Prostate gland (tissue), 2 donors: ENCODE measurements at regions not wholly inside any gene's neighbourhood (a gene's known extent, or its start where the extent isn't known, plus 50 kb on each side); places are given as distances from the start of the nearest gene placed in this dataset.
A peak's percentile ranks its signal among the peaks of the same experiment; 100 is the strongest.

Experiments used
- DNase-seq: peaks from one replicate; pipeline ENCODE4 v3.0.0-alpha.2; 2019; ENCODE audit warnings: low spot score
- H3K27ac ChIP-seq, 2 donors: fragments of 200-600 bp; sonication (generic); 2 replicates each; pipeline ENCODE4 v1.5.1; 2017 to 2019
- H3K27me3 ChIP-seq: fragments of 200-600 bp; sonication (generic); replicated peaks from 2 replicates; pipeline ENCODE4 v1.5.1; 2019; ENCODE audit not compliant: insufficient read depth
- H3K36me3 ChIP-seq, 2 donors: fragments of 200-600 bp; sonication (generic); 1 replicate in 1 of 2; 2 replicates in 1 of 2; pipeline versions ENCODE4 v1.5.1 to v1.8.1; 2017 to 2019
- H3K4me1 ChIP-seq: fragments of 200-600 bp; sonication (generic); replicated peaks from 2 replicates; pipeline ENCODE4 v1.5.1; 2019
- H3K4me3 ChIP-seq, 2 donors: fragments of 200-600 bp; sonication (generic); 2 replicates each; pipeline ENCODE4 v1.5.1; 2017 to 2019
- H3K9me3 ChIP-seq: fragments of 200-600 bp; sonication (generic); 2 replicates; pipeline ENCODE4 v1.5.1; 2017
- POLR2A ChIP-seq: fragments of 450-650 bp; IDR thresholded peaks from one replicate; pipeline ENCODE4 v1.6.1; 2016; ENCODE audit warnings: antibody characterized with exemption, mild to moderate bottlenecking
- POLR2AphosphoS5 ChIP-seq: sonication (generic); formaldehyde crosslinking; IDR thresholded peaks from one replicate; pipeline ENCODE4 v1.6.1; 2017; ENCODE audit warnings: antibody characterized with exemption
- WGBS: methylation state at CpG from one replicate; pipeline ENCODE4 v1.1.5; 2018; 5-methylcytosine and 5-hydroxymethylcytosine counted together
- intact Hi-C: fragments of 100-400 bp; cut with DNase I; formaldehyde crosslinking; loops from one replicate; pipeline ENCODE4 v1.14.2; 2022
- TF ChIP-seq, protein P1 (sequence below), 4 experiments: fragments of 200-600 bp in 2 of 4; fragments of 450-650 bp in 2 of 4; sonication (generic) in 2 of 4; IDR thresholded peaks; 1 replicate in 3 of 4; 2 replicates in 1 of 4; pipeline ENCODE4 v1.5.1; 2016 to 2019; ENCODE audit warnings: antibody characterized with exemption in 4 of 4, mild to moderate bottlenecking in 2 of 4, moderate library complexity in 2 of 4

DNA sequence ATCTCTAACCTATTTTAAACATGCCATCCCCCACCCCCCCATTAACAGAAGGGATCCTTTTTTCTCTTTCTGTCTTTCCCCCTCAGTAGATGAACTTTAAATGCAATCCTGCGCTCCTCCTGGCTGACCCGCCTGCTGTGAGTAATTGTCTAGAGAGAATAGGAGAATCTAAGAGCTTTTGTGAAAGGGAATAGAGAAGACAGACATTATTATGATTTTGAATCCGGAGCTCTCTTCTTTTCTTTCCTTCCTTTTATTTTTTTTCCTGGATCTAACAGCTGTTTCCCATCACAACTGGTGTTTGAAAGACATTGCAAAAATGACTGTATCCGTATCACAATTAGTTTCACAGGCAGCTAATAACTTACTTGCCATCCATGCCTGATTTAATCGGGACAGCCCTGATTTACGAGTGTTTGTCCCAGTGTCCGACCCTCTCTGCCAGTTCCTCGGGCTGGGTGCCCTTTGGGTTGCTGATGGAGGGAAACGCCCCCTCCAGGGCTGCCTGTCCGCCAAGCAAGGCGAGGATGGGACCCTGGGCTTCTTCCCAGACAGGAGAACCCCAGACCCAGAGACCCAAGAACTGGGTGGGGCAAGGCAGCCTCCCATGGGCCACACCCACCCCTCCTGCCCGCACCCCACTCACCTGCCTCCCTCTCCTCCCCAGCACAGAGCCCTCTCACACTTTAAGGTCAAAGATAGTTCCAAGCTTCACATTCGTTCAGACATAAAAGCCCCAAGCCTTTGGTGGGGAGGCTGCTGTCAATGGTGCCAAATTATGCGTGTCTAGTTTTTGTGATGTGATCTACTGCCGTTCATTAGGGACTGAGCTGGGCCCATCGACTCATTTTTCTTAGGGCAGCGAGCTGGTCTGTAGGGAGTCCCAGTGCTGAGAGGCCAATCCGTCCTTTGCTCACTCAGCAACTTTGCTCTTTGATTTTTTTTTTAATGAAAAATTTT lies 231.7 kb downstream of the ZNF516 start:
- H3K27ac ChIP-seq, result peak overlapping the region; percentile 38 to 65
- no peaks in the 10 kb centered on the region for H3K9me3 ChIP-seq
- WGBS, result 30% methylated on average over 18 of the region's 18 CpGs
- H3K27me3 ChIP-seq, result no peaks in the 10 kb centered on the region
- TF ChIP-seq, protein P1, sequence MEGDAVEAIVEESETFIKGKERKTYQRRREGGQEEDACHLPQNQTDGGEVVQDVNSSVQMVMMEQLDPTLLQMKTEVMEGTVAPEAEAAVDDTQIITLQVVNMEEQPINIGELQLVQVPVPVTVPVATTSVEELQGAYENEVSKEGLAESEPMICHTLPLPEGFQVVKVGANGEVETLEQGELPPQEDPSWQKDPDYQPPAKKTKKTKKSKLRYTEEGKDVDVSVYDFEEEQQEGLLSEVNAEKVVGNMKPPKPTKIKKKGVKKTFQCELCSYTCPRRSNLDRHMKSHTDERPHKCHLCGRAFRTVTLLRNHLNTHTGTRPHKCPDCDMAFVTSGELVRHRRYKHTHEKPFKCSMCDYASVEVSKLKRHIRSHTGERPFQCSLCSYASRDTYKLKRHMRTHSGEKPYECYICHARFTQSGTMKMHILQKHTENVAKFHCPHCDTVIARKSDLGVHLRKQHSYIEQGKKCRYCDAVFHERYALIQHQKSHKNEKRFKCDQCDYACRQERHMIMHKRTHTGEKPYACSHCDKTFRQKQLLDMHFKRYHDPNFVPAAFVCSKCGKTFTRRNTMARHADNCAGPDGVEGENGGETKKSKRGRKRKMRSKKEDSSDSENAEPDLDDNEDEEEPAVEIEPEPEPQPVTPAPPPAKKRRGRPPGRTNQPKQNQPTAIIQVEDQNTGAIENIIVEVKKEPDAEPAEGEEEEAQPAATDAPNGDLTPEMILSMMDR (IDR thresholded peaks at IDR 0.05), result no peak
- TF ChIP-seq POLR2A, result no peak
- TF ChIP-seq POLR2AphosphoS5, result no peak
- no peak overlapping the region for H3K4me3 ChIP-seq
- DNase-seq, result no peak
- no peaks in the 10 kb centered on the region for H3K36me3 ChIP-seq
- intact Hi-C loops, result loop anchor here (10.0 kb wide), 1 partner anchor 441 kb away; no protein-coding TSS in a partner anchor
- H3K4me1 ChIP-seq, result no peaks in the 10 kb centered on the region

DNA sequence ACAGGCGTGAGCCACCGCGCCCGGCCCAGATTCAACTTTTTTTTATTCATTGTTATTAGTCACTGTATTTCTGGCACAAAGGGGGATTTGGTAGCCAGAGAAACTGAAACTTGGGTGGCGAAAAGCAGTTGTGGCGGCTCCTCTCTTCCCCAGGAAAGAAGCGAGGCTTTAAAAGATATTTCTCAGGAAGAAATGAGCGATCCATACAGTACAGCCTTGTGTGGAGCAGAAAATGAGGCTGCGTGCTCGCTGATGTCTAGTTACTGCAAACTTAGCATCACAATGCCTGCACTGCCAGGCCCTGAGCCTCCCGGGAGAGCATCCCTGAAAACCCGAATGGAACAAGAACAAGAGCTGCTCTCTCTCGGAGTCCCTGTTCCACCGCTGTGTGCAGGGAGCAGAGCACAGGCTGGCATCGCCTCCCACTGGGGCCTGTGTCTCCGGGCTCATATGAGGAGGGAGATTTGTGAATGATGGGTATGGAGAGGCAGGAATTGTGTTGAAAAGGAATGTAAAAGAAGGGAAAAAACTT lies 234.0 kb downstream of the ZNF516 start:
- WGBS, result 88% methylated on average over 16 of the region's 16 CpGs
- intact Hi-C loops, result loop anchor here (10.0 kb wide), 1 partner anchor 444 kb away; no protein-coding TSS in a partner anchor
- H3K9me3 ChIP-seq, result no peaks in the 10 kb centered on the region
- no peak overlapping the region for H3K27ac ChIP-seq
- H3K4me1 ChIP-seq, result no peaks in the 10 kb centered on the region
- no peak for TF ChIP-seq POLR2A
- no peak for TF ChIP-seq POLR2AphosphoS5
- TF ChIP-seq, protein P1 (IDR thresholded peaks at IDR 0.05), result no peak
- DNase-seq, result no peak
- no peaks in the 10 kb centered on the region for H3K27me3 ChIP-seq
- no peak overlapping the region for H3K4me3 ChIP-seq
- H3K36me3 ChIP-seq, result no peaks in the 10 kb centered on the region

DNA sequence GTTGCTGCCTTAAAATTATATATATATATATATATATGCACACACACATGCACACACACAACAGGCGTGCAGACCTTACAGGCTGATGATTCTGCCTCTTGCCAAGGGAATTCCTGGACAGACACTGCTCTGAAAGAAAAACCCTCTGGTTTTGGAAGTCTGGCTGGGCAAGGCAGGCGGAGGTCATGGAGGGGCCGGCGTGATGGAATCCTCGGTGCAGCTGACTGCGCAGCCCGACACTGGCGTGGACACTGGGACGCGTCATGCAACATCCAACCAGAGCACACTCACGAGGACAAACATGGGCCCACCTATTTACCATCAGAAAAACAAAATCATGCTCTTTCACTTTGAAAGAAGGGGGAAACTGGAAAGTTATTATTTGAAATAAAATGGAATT lies 235.3 kb downstream of the ZNF516 start:
- WGBS, result 78% methylated on average over 11 of the region's 11 CpGs
- TF ChIP-seq POLR2AphosphoS5 (no peak), POLR2A (no peak)
- TF ChIP-seq, protein P1 (IDR thresholded peaks at IDR 0.05), result no peak
- Histone ChIP-seq H3K9me3 (no peaks in the 10 kb centered on the region), H3K27me3 (no peaks in the 10 kb centered on the region), H3K27ac (no peak overlapping the region), H3K4me1 (no peaks in the 10 kb centered on the region), H3K4me3 (no peak overlapping the region), H3K36me3 (no peaks in the 10 kb centered on the region)
- DNase-seq, result no peak
- intact Hi-C loops, result loop anchor here (5.0 to 10.0 kb wide), 3 partner anchors 88 to 1605 kb away; no protein-coding TSS in a partner anchor

DNA sequence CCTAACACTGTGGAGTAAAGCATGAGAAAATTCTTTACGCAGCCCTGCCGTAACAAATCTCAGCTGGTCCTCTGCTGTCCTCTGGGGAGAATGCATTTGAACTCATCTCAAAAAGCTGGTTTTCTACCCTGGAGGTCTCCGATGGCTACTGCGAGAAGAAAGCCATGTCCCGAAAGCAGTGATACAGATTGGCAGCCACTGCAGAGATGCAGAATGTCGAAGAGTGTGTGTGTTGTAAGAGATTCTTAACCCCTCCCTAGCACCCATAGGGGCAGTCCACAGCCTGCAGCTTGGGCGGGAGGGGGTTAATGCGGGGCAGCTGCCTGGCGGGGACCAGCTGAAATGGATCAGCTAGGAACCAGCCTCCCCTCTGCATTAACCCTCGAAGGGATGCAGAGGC lies 235.9 kb downstream of the ZNF516 start:
- DNase-seq, result no peak
- Histone ChIP-seq H3K4me3 (no peak overlapping the region), H3K27ac (no peak overlapping the region), H3K27me3 (no peaks in the 10 kb centered on the region), H3K4me1 (no peaks in the 10 kb centered on the region), H3K36me3 (no peaks in the 10 kb centered on the region), H3K9me3 (no peaks in the 10 kb centered on the region)
- TF ChIP-seq POLR2AphosphoS5, result no peak
- no peak for TF ChIP-seq POLR2A
- TF ChIP-seq, protein P1 (IDR thresholded peaks at IDR 0.05), result no peak
- intact Hi-C loops, result loop anchor here (5.0 to 10.0 kb wide), 2 partner anchors 88 to 1604 kb away; no protein-coding TSS in a partner anchor
- 57% methylated on average over 10 of the region's 10 CpGs for WGBS
